DOHH2 (cell line): ENCODE measurements at regions not wholly inside any gene's neighbourhood (a gene's known extent, or its start where the extent isn't known, plus 50 kb on each side); places are given as distances from the start of the nearest gene placed in this dataset.

ENCODE experiments used
- EZH2phosphoT487 ChIP-seq: fragments of 200-600 bp; sonication (generic); IDR thresholded peaks from 2 replicates; pipeline ENCODE4 v1.6.1; 2017; ENCODE audit warnings: borderline replicate concordance, mild to moderate bottlenecking, antibody characterized with exemption, low read length, moderate library complexity, mixed read lengths
- TF ChIP-seq, protein P1 (sequence below): fragments of 200-600 bp; sonication (generic); IDR thresholded peaks from one replicate; pipeline ENCODE4 v1.5.1; 2014; ENCODE audit warnings: antibody characterized with exemption, mild to moderate bottlenecking, low read depth, low read length; ENCODE audit not compliant: poor library complexity, severe bottlenecking

DNA sequence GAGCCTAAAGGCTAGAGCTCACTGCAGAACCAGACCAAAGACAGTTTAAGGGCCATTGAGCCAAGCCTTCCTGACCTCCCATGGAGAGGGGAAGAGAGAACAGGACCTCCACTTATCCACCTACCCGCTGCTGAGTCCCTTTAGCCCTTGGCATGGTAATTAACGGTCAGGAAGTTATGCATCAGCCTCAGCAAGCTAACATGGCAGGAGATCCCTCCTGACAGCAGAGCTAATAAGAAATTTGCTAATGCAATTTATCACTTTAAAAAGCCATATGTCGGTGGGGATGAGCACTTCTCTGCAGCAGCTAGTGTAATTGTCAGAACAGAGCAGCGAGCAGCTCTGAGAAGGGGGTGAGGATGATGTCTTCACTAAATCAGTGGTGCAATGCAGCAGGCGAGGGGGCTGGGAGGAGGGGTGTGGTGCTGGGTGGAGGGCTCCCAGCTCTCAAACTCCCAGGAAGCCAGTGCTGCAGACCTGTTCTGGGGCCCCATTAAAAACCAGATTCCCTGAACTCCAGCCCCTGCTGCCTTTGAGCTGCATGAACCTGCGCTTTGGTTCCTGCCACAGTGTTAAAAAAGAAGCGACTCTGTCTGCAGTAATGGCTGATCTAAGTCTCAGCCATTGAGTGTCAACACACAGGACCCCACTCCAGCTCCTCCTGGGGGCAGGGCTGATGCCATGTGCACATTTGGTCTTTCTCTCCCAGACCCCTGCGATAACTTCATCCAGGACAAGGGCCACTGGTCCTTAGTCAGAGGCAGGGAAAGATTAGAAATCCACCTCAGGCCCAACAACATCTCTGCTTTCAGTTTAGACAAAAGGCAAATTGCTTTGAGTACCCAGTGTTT lies 63.0 kb upstream of the CALM2 start:
- TF ChIP-seq, protein P1, sequence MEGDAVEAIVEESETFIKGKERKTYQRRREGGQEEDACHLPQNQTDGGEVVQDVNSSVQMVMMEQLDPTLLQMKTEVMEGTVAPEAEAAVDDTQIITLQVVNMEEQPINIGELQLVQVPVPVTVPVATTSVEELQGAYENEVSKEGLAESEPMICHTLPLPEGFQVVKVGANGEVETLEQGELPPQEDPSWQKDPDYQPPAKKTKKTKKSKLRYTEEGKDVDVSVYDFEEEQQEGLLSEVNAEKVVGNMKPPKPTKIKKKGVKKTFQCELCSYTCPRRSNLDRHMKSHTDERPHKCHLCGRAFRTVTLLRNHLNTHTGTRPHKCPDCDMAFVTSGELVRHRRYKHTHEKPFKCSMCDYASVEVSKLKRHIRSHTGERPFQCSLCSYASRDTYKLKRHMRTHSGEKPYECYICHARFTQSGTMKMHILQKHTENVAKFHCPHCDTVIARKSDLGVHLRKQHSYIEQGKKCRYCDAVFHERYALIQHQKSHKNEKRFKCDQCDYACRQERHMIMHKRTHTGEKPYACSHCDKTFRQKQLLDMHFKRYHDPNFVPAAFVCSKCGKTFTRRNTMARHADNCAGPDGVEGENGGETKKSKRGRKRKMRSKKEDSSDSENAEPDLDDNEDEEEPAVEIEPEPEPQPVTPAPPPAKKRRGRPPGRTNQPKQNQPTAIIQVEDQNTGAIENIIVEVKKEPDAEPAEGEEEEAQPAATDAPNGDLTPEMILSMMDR, result no peak
- no peak for TF ChIP-seq EZH2phosphoT487
